ENCODE measurements at regions not wholly inside any gene's neighbourhood (a gene's known extent, or its start where the extent isn't known, plus 50 kb on each side); places are given as distances from the start of the nearest gene placed in this dataset.

DNA sequence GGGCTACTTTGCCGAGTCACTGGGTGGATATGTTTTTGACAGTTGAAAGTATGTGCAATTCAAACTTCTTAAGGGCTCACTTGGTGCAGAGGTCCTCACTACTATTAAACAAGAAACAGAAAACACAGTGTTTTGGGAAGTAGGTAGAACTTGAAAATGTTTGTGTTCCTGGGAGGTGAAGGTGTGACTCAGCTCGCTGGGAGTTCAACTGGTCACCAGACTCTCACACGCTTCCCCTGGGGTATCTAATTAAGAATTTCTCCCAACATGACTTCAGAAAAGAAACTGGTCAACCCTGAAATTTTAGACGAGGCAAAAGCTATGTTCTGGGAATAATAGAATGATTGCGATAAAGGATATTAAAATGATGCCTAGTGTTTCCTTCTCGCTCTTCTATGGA lies 1039.8 kb upstream of the SEMA6D start:
- Histone ChIP-seq H4K20me1 (ENCODE audit: insufficient read depth, low read length) (no peaks in the 10 kb centered on the region), H3K27ac (ENCODE audit: low read length) (no peak overlapping the region), H3K9me3 (replicated peaks; ENCODE audit: insufficient read depth, low read length) (no peaks in the 10 kb centered on the region), H3K79me2 (ENCODE audit: low read length) (no peaks in the 10 kb centered on the region), H3K4me1 (ENCODE audit: low read length) (no peaks in the 10 kb centered on the region), H3F3A (ENCODE audit: insufficient read depth, low read length) (no peaks in the 10 kb centered on the region), H3K9ac (ENCODE audit: low read length) (no peak overlapping the region), H3K9me2 (replicated peaks; ENCODE audit: insufficient read depth, low read length) (no peaks in the 10 kb centered on the region), H2AFZ (ENCODE audit: low read length) (no peak overlapping the region), H3K4me3 (ENCODE audit: low read length) (no peak overlapping the region), H3K36me3 (replicated peaks; ENCODE audit: insufficient read depth, low read length) (no peaks in the 10 kb centered on the region), H3K27me3 (replicated peaks; ENCODE audit: insufficient read depth, low read length) (no peaks in the 10 kb centered on the region), H3K4me2 (ENCODE audit: low read depth, low read length) (no peak overlapping the region)
- TF ChIP-seq, protein P1, sequence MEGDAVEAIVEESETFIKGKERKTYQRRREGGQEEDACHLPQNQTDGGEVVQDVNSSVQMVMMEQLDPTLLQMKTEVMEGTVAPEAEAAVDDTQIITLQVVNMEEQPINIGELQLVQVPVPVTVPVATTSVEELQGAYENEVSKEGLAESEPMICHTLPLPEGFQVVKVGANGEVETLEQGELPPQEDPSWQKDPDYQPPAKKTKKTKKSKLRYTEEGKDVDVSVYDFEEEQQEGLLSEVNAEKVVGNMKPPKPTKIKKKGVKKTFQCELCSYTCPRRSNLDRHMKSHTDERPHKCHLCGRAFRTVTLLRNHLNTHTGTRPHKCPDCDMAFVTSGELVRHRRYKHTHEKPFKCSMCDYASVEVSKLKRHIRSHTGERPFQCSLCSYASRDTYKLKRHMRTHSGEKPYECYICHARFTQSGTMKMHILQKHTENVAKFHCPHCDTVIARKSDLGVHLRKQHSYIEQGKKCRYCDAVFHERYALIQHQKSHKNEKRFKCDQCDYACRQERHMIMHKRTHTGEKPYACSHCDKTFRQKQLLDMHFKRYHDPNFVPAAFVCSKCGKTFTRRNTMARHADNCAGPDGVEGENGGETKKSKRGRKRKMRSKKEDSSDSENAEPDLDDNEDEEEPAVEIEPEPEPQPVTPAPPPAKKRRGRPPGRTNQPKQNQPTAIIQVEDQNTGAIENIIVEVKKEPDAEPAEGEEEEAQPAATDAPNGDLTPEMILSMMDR (IDR thresholded peaks at IDR 0.05; ENCODE audit: low read length): no peak
- TF ChIP-seq EZH2phosphoT487 (IDR thresholded peaks at IDR 0.05; ENCODE audit: low read length) (no peak), EZH2 (optimal IDR thresholded peaks at IDR 0.05; ENCODE audit: low read depth, low read length) (no peak)
- no peak for DNase-seq

DNA sequence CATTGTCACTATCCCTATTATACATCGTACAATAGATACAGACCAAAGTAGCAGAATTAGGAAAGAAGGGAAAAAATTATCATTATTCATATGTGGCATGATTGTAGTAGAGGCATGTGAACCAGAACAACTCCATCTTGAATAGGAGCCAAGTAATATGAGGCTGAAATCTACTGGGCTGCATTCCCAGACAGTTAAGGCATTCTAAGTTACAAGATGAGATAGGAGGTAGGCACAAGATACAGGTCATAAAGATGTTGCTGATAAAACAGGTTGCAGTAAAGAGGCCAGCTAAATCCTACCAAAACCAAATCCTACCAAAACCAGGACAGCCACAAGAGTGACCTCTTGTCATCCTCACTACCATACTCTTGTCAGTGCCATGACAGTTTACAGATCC lies 1035.4 kb upstream of the SEMA6D start:
- Histone ChIP-seq H3F3A (ENCODE audit: insufficient read depth, low read length) (no peaks in the 10 kb centered on the region), H3K9ac (ENCODE audit: low read length) (no peak overlapping the region), H3K36me3 (replicated peaks; ENCODE audit: insufficient read depth, low read length) (no peaks in the 10 kb centered on the region), H3K4me1 (ENCODE audit: low read length) (no peaks in the 10 kb centered on the region), H3K27ac (ENCODE audit: low read length) (no peak overlapping the region), H2AFZ (ENCODE audit: low read length) (no peak overlapping the region), H3K79me2 (ENCODE audit: low read length) (no peaks in the 10 kb centered on the region), H4K20me1 (ENCODE audit: insufficient read depth, low read length) (no peaks in the 10 kb centered on the region), H3K4me2 (ENCODE audit: low read depth, low read length) (no peak overlapping the region), H3K27me3 (replicated peaks; ENCODE audit: insufficient read depth, low read length) (no peaks in the 10 kb centered on the region), H3K9me3 (replicated peaks; ENCODE audit: insufficient read depth, low read length) (no peaks in the 10 kb centered on the region), H3K4me3 (ENCODE audit: low read length) (no peak overlapping the region), H3K9me2 (replicated peaks; ENCODE audit: insufficient read depth, low read length) (no peaks in the 10 kb centered on the region)
- TF ChIP-seq EZH2 (optimal IDR thresholded peaks at IDR 0.05; ENCODE audit: low read depth, low read length) (no peak), EZH2phosphoT487 (IDR thresholded peaks at IDR 0.05; ENCODE audit: low read length) (no peak)
- TF ChIP-seq, protein P1 (IDR thresholded peaks at IDR 0.05; ENCODE audit: low read length): no peak
- no peak for DNase-seq

DNA sequence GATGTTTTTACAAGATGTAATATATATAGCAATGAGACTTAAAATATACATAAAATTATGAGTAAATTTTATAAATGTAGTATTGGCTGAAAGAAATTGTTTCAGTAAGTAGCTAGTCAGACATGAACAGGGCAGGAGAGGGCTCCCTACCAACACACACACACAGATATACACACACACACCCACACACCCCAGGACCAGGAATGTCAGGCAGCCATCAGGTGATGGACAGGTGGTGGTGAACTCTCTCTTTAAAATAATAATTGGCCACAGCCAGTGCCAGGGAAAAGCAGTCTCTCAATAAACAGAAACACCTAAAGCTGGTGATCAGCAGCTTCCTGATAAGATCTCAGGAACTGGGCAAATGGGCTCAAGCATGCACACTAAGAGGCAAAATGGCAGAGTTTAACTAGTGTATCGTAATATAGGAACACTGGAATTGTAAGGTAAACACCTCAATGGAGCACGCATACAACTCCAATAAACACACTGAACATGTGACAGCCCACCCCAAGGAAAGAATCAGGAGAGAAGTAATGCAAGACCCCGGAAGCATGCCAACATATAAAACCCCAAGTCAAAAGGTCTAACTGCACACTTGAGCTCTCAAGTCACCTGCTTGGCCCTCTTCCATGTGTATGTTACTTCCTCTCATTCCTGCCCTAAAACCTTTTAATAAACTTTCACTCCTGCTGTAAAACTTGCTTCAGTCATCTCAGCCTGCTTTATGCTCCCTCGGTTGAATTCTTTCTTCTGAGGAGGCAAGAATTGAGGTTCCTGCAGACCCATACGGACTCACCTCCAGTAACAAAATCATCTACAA lies 1034.1 kb upstream of the SEMA6D start:
- no peak for DNase-seq
- 0 out of 2 replicates have a peak, but pooled peaks cover 4% of the 10 kb centered on the region for H3K4me1 ChIP-seq (ENCODE audit: low read length)
- TF ChIP-seq EZH2phosphoT487 (IDR thresholded peaks at IDR 0.05; ENCODE audit: low read length): no peak
- TF ChIP-seq, protein P1 (IDR thresholded peaks at IDR 0.05; ENCODE audit: low read length): no peak
- no peak for TF ChIP-seq EZH2 (optimal IDR thresholded peaks at IDR 0.05; ENCODE audit: low read depth, low read length)
- no peak overlapping the region for H3K4me3 ChIP-seq (ENCODE audit: low read length)
- no peak overlapping the region for H3K4me2 ChIP-seq (ENCODE audit: low read depth, low read length)
- no peaks in the 10 kb centered on the region for H3K36me3 ChIP-seq (replicated peaks; ENCODE audit: insufficient read depth, low read length)
- no peaks in the 10 kb centered on the region for H3F3A ChIP-seq (ENCODE audit: insufficient read depth, low read length)
- no peaks in the 10 kb centered on the region for H3K79me2 ChIP-seq (ENCODE audit: low read length)
- H3K9me3 ChIP-seq (replicated peaks; ENCODE audit: insufficient read depth, low read length): no peaks in the 10 kb centered on the region
- H3K27ac ChIP-seq (ENCODE audit: low read length): no peak overlapping the region
- H3K9me2 ChIP-seq (replicated peaks; ENCODE audit: insufficient read depth, low read length): no peaks in the 10 kb centered on the region
- H2AFZ ChIP-seq (ENCODE audit: low read length): no peak overlapping the region
- H3K9ac ChIP-seq (ENCODE audit: low read length): no peak overlapping the region
- H4K20me1 ChIP-seq (ENCODE audit: insufficient read depth, low read length): no peaks in the 10 kb centered on the region
- H3K27me3 ChIP-seq (replicated peaks; ENCODE audit: insufficient read depth, low read length): no peaks in the 10 kb centered on the region

Measured in MM.1S (cell line).